ENCODE measurements at regions not wholly inside any gene's neighbourhood (a gene's known extent, or its start where the extent isn't known, plus 50 kb on each side); places are given as distances from the start of the nearest gene placed in this dataset.
A peak's percentile ranks its signal among the peaks of the same experiment; 100 is the strongest.
"Not testable (repeated sequence)": the region's sequence is repeated elsewhere in the genome, so short reads cannot be mapped to it uniquely, and the experiment has no call there.

DNA sequence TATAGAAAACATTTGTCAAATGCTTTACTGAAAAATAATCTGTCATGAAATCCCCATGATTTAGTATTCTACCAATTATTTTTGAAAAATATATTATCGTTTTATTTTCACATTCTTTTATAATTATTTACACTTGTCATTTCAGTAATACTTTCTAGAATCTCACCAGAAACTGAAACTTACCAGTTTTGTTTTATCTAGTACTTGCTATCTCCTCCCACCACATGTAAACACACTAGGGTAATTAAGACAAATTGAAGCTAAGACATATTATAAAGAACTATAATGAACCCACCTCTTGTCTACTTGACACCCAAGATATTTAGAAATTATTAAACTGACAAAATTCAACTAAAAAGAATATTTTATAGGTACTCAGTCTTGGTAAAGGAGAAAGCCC, 51.5 kb upstream of the GRM3 start:
- no peak for DNase-seq

DNA sequence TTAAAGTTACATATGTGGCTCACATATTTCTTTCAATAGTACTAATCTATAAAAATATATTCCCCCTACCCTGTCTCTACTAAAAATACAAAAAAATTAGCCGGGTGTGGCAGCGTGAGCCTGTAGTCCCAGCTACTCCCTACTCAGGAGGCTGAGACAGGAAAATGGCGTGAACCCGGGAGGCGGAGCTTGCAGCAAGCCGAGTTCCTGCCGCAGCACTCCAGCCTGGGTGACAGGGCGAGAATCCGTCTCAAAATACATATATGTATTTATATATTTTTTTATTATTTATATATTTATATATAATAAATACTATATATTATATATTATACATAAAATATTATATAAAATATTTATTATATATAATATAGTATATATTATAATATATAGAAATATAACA, 69.7 kb upstream of the GRM3 start:
- DNase-seq = no peak

DNA sequence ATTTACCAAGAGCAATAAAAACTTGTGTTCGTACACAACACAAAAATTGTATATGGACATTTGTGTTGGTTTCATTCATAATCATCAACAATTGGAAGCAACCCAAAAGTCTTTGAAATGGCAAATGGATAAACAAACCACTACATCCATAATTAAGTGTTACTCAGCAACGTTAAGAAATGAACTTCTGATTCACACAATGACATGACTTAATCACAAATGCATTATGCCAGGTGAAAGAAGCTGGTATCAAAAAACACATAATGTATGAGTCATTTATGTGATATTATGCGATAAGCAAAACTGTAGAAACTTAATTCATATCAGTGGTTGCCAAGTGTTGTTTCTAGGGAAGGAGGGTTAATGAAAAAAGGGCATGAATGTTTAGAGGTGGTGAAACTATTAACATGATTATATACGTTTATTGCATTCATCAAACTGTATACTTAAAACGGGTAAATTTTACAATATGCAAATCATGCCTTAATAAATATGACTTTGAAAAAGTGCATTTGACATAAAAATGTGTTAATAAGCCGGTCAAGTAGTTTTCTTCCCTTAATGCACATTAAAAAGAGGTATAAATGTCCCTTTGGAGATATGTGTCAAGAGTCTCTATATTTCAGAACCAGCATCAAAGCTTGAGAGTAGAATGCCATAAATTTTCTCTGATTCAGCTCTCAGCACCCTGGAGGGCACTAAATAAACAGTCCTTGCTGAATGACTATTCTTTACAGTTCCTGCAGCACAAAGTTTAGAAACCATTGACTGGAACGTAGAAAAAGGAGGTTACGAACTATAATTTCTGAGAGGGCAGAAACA, 84.8 kb upstream of the GRM3 start:
- DNase-seq = no peak

DNA sequence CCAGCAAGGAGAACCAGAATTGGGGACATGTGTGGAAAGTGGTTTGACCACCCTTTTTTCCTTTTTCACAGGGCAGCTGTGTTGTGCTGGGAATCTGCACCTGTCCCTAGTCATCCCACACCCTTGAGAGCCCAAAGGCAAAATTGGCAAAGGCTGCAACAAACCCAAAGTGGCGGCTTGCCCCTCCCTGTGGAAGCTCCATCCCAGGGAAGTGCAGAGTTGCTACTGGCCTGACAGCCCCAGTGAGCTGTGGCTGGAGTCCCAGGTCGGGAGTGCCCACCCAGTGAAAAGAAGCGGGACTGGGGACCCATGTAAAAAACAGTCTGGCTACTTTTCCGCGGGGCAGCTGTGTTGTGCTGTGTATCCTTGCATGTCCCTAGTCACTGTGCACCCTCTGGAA, 109.1 kb upstream of the GRM3 start:
- no peak for DNase-seq

DNA sequence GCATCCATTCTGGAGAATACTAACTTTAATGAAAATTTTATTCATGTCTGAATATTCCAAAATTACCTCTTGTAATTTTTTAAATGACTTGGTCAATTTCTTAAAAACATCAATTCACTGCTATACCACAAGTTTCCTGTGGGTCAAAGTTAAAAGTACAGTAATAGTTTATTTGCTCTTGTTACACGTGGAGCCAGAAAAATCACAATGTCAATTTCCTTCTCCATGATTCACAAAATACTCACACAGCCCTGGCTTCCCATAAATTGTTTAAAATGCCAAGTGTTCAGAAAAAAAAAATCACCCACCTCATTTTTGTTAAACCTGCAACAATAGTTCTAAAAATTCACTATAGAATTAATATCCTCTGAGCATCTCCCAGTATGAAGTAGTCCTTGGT, 139.5 kb upstream of the GRM3 start:
- no peak for DNase-seq

DNA sequence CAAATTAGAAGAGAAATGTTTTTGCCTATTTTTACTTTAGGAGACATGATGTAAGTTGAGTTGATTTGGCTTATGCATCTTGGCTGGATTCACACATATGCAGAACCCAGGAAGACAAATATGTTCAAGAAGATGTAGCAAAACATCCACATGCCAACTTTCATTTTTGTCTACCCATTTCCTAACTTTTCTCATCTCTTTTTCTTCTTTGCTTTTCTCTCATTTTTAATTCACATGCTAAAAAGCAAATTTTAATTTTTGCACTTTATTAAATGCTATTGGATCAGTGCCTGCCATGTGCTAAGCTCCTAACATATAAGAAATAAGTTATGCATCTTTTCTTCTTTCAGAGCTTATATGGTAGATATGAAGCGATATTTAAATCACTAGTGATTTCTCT, 143.7 kb upstream of the GRM3 start:
- DNase-seq = no peak

DNA sequence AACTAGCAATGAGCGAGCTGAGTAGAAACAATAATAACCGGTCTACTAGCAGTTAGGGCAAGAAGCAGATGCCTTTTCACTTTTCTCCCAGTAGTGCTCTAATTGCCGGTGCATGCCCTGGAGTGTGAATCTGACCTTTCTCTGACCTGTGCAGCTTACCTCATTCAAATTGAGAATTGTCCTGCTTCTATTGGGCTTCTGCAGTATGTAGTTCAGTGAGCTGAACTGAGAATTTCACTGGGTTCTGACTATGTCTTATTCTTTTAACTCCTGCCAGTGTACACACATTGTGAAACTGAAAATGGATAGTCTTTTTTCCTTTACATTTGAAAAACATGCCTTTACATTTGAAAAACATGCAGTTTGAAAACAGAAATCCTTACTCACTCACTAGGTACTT, 157.9 kb upstream of the GRM3 start:
- no peak for DNase-seq

DNA sequence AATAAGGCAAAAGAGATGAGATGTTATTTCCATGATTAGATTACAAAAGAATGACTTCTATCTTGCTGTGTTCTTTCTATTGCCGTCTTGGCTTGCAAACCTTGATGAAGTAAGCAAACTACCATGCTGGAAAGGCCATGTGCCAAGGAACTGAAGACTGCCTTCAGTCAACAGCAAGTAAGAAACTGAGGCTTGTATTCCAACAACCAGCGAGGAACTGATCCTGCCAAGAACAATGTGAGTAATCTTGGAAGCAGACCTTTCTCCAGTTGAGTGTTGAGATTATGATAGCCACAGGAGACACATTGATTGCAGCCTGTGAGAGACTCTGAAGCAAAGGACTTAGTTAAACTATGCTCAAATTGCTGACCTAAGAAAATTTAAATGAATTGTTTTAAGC, 164.6 kb upstream of the GRM3 start:
- no peak for DNase-seq

DNA sequence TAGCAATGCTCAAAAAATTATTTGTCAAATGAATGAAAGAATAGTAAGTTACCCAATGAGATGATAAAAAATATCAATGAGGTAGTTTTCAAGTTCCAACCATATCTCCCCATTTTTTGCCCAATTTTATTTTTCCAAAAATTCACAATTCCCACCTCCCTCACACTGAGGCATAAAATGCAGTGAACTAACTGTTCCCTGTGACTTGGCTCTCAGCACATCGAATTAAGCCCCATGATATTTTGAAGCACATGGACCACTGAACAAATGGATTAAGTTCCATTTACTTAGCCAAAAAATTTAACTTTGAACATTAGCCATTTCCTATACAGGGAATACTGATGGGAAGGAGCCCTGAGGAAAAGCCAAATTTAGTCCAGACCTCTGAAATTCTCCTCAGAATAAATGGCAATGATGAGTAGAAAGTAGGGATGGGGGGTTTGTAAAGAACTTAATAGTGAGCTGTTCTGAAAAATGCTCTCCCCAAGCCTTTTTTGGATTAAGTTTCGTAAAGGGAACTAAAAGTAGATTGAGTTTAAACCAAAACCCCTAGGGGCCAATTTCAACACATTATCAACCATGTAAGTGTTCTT, 166.3 kb upstream of the GRM3 start:
- DNase-seq = no peak

DNA sequence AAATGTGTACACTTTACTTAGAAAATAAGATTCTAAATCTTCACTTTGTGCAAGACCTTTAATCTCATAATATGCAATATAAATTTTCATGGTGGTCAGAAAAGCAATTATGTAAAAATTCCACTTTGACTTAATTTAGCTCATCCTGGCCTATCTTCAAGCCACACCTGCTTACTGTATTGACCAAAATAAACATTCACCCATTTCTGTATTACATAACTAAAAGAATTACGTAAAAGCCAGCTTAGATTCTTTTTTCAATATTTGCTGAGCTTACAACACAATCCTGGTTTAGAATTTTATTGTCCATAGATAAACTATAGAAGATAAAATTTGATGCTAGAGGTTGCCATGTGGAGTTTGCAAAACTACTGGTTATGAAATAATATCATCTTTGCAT, 172.9 kb upstream of the GRM3 start:
- no peak for DNase-seq

DNA sequence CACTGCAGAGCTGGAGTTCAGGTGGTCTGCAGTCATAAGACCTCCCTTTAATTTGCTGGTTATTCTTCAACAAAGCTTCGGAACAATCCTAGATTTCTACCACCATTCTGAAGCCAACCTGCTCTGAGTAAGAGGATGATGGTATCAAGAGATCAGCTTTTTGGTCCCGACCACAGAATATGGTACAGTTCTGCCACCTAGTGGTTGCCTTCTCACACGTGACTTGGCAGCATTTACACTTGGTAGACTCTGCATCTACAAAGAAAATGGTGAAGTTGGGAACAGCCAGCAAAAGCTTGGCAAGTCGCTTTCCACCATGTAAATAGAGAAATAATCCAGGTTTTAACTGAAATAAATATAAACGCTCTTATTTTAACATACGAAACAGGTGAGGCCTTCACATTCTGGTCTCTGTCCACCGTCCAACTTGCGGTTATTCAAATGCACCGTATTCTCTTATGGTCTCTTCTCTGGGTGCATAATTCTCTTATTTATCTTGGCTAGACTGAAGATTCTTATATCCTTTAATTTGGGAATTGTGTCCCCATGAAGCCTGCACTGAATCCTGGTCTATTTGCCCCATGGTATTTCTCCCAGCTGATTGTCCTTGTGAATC, 173.9 kb upstream of the GRM3 start:
- peak; percentile 48 for DNase-seq

DNA sequence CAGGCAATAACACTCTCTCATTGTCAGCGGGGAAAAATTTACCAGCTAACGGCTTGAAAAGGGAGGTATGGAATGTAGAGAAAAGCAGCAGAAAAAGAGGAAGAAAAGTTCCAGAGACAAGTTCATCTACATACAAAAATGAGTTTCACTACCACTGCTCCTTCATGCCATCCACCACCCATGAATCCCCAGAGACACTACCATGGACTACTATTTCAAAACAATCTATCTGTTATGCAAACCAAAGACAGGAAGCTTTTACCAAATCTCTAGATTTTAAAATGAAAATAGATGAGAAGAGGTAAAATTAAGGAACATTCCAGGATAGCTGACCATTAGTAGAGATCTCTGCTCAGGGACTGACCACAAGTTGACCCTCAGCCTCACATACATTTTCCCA, 189.0 kb upstream of the GRM3 start:
- DNase-seq = no peak

DNA sequence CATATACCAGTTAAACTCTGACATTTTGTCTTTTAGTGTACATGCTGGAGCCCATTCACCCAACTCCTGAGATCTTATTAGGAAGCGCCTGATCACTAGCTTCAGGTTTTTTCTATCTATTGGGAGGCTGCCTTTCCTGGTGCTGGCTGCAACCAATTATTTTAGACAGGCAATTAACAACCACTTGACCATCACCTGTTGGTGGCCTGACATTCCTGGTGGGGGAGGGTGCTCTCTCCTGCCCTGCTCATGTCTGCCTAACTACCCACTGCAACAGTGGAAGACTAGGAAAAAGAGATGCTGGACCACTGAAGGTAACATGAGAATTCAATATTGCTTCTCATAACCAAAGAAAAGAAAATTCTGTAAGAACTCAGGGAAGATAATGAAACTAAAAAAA, 190.3 kb upstream of the GRM3 start:
- no peak for DNase-seq

DNA sequence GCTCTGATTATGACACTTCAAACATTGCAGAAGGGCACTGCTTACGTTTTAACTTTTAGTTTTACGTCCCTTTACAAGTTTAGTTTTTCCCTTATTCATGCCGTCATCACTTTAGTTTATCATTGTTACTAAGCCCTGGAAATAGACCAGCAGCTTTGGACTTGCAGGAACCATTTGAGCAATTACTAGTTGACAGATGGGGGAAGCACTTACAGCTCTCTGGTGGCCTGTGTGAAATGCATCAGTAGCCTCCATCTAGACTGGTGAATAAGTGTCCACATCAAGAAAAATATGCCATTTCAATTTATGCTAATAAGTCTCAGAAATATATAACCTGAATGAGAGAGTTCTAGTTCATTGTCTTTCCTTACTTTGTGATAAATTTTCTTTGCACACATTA, 194.9 kb upstream of the GRM3 start:
- no peak for DNase-seq

DNA sequence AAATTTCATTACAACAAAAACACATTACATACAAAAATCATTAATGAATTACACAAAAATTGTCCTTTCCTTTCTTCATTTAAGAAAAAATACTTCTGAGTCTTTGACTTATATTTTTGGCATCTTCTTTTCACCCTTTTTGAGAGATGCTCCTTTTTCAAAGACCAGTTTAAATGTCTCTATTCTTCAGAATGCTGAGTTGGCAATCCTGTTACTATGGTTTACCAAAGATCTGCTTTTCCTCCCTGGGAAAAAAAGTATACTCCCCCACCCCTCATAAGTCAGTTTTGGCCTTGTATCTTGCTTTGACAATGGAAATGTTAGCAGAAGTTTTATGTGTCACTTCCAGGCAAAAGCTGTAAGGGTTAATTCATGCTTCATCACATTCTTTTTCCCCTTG, 198.4 kb upstream of the GRM3 start:
- no peak for DNase-seq

DNA sequence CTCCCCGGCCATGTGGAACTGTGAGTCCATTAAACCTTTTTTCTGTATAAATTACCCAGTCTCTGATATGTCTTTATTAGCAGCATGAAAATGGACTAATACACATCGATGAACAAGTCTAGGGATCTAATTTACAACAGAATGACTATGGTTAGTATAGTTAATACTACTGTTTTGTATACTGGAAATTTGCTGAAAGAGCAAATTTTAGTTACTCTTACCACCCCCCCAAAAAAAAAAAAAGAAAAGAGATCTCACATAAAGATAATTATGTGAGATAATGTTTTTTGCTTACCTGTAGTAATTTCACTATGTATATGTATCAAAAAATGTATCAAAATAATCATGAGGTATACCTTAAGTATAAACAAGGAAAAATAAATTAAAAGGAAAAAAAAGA, 199.5 kb upstream of the GRM3 start:
- no peak for DNase-seq

DNA sequence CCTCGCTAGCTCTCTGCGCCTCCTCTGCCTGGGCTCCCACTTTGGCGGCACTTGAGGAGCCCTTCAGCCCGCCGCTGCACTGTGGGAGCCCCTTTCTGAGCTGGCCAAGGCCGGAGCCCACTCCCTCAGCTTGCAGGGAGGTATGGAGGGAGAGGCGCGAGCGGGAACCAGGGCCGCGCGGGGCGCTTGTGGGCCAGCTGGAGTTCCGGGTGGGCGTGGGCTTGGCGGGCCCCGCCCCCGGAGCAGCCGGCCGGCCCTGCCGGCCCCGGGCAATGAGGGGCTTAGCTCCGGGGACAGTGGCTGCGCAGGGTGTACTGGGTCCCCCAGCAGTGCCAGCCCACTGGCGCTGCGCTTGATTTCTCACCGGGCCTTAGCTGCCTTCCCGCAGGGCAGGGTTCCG, 203.3 kb upstream of the GRM3 start:
- not testable (repeated sequence) for DNase-seq

DNA sequence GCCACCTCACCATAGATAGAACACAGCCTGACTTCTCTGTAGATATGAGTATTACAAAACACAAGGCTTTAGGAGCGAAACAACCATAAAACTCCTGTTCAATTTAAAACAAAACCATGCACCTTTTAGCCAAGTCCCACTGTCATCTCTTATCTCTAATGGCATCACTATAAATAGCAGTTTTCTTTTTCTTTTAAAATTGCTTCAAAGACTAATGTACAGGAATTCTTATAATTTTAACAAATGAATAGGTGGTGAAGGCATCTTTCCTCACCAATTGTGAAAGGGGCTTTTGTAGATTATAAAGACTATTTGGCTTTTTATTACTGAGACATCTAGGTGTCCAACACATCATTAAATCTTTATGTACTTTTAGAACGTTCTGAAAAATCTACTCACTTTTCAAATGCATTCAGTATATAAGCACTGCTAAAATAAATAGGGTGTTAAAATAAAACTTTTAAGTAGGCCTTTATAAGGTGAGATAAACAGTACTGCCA, 205.7 kb upstream of the GRM3 start:
- DNase-seq = no peak

DNA sequence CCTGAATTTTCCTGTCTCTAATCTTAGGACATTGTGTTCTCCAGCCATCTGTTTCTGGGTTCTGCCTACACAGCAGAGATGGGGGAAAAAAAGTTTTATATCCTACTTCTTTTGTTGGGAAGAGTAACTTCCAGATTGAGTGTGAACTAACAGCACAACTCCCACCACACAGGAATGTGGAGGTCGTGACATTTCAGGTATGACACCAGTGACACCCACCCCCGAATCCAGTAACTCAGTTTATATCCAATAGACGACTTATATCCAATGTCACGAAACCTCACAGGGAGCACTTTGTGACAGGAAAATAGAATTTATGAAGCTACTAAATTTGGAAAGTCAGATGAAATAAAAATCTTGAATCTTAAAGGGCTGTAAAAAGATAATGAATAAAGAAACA, 211.9 kb upstream of the GRM3 start:
- DNase-seq = no peak

DNA sequence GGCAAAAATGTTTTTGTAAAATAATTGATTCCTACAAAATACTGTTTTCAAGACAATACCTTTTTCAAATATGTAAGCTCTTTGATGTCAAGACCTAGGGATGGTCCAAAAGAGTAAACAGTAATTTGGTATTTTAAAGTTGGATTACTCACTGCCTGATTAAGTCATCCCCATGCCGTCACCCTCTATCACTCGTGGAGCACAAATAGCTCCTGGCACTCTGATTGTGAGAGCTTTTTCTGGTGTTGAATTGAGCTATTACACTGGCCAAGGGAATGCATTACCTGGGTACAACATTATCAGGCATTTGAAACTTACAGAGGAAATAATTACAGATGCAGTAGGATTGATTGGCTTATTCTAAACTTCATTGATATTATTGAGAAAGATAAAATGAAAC, 231.9 kb upstream of the GRM3 start:
- no peak for DNase-seq

DNA sequence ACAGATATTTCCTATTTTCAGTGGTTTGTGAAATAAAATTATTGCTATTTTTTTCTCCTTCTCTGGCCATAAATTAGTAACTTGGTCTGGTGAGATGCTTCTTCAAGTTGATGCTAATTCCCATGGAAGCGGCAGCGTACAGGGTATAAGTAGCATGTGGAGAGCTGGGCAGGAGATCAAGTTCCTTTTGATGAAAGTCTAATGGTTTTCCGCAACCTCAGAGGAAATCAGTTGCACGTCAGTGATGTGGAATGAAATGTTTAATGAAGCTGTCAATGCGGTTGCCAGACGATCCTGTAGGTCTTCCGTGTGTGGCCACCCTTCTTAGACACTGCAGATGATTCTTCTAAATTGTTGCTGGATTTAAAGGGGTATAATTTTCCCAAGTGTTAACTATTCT, 236.4 kb upstream of the GRM3 start:
- no peak for DNase-seq

DNA sequence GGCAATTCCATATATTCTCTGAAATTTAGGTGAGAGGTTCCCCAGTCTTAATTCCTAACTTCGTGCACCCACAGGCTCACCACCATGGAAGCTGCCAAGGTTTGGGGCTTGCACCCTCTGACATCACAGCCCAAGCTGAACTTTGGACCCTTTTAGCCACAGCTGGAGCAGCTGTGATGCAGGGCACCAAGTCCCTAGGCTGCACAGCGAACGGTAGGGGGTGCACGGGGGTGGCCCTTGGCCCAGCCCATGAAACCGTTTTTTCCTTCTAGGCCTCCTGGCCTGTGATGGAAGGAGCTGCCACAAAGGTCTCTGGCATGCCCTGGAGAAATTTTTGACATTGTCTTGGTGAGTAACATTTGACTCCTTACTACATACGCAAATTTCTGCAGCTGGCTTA, 251.9 kb upstream of the GRM3 start:
- no peak for DNase-seq

DNA sequence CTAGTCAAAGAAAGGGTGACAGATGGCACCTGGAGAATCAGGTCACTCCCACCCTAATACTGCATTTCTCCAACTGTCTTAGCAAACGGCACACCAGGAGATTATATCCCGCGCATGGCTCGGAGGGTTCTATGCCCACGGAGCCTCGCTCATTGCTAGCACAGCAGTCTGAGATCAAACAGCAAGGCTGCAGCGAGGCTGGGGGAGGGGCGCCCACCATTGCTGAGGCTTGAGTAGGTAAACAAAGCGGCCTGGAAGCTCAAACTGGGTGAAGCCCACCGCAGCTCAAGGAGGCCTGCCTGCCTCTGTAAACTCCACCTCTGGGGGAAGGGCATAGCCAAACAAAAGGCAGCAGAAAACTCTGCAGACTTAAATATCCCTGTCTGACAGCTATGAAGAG, 268.1 kb upstream of the GRM3 start:
- not testable (repeated sequence) for DNase-seq

DNA sequence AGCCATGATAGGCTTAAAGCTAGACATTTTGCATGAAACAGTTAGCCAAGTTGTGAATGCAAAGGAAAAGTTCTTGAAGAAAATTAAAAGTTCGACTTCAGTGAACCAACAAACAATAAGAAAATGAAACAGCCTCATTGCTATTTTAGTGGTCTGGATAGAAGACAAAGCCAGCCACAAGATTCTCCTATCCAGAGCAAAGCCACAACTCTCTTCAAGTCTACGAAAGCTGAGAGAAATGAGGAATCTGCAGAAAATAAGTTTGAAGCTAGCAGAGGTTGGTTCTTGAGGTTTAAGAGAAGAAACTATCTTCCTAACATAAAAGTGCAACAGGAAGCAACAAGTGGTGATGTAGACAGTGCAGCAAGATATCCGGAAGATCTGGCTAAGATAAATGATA, 271.4 kb upstream of the GRM3 start:
- no peak for DNase-seq

All from stimulated activated CD4-positive, alpha-beta T cell treated with anti-CD3 and anti-CD28 coated beads, Interleukin-1b, Interleukin-23, amount 100 ng/mL, for 48 hours (primary cell).